ENCODE measurements at regions not wholly inside any gene's neighbourhood (a gene's known extent, or its start where the extent isn't known, plus 50 kb on each side); places are given as distances from the start of the nearest gene placed in this dataset.

DNA sequence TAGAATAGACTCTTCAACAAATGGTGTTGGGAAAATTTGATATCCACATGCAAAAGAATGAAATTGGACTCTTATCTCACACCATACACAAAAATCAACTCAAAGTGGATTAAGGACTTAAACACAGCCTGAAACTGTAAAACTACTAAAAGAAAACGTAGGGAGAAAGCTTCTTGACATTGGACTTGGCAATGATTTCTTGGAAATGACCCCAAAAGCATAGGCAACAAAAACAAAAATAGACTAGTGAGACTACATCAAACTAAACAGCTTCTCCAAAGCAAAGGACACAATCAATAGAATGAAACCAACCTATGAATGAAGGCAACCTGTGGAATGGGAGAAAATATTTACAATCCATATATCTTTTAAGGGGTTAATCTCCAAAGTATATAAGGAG lies 94.7 kb upstream of the INTU start:
- TF ChIP-seq, protein P1, sequence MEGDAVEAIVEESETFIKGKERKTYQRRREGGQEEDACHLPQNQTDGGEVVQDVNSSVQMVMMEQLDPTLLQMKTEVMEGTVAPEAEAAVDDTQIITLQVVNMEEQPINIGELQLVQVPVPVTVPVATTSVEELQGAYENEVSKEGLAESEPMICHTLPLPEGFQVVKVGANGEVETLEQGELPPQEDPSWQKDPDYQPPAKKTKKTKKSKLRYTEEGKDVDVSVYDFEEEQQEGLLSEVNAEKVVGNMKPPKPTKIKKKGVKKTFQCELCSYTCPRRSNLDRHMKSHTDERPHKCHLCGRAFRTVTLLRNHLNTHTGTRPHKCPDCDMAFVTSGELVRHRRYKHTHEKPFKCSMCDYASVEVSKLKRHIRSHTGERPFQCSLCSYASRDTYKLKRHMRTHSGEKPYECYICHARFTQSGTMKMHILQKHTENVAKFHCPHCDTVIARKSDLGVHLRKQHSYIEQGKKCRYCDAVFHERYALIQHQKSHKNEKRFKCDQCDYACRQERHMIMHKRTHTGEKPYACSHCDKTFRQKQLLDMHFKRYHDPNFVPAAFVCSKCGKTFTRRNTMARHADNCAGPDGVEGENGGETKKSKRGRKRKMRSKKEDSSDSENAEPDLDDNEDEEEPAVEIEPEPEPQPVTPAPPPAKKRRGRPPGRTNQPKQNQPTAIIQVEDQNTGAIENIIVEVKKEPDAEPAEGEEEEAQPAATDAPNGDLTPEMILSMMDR (IDR thresholded peaks at IDR 0.05): no peak
- no peak for TF ChIP-seq EZH2 (IDR thresholded peaks at IDR 0.05; ENCODE audit: borderline replicate concordance, insufficient read depth, low read depth, low read length, poor library complexity, severe bottlenecking)

All from B cell (primary cell).